ENCODE measurements at regions not wholly inside any gene's neighbourhood (a gene's known extent, or its start where the extent isn't known, plus 50 kb on each side); places are given as distances from the start of the nearest gene placed in this dataset.
A peak's percentile ranks its signal among the peaks of the same experiment; 100 is the strongest.

- 65% methylated on average over 6 of the region's 6 CpGs for WGBS
- H3K9me3 ChIP-seq (ENCODE audit: control insufficient read depth in 4 of 4, low read length in 3 of 4) = peaks cover 19 to 62% (median 59%) of the 10 kb centered on the region in 4 donors
These were observed 547.8 kb upstream of the IGFBP3 start for GRCh38 chr7:46468753-46469356.

More at GRCh38 chr7:46468753-46469356, 547.8 kb upstream of the IGFBP3 start:
- H3K36me3 ChIP-seq (ENCODE audit: control insufficient read depth in 4 of 4, insufficient read depth in 3 of 4, low read depth in 1 of 4, low read length in 3 of 4) = no peaks in the 10 kb centered on the region
- H3K27ac ChIP-seq (ENCODE audit: low read depth in 1 of 2, low read length in 2 of 2) = no peak overlapping the region
- no peaks in the 10 kb centered on the region for H3K4me1 ChIP-seq (ENCODE audit: control insufficient read depth in 4 of 4, insufficient read depth in 4 of 4, low read length in 3 of 4)
- H3K27me3 ChIP-seq (ENCODE audit: control insufficient read depth in 4 of 4, insufficient read depth in 4 of 4, low read length in 3 of 4) = no peaks in the 10 kb centered on the region
- no peak for DNase-seq (ENCODE audit: low spot score)
- no peak overlapping the region for H3K9ac ChIP-seq (ENCODE audit: low read depth in 1 of 2, low read length in 2 of 2)
- no peak for TF ChIP-seq REST (IDR thresholded peaks at IDR 0.05)
- no peak for TF ChIP-seq HNF4A (conservative IDR thresholded peaks at IDR 0.05)
- TF ChIP-seq CTCF (IDR thresholded peaks at IDR 0.05; ENCODE audit: low read depth, low read length, missing input control) = no peak
- no peak for TF ChIP-seq RAD21 (IDR thresholded peaks at IDR 0.05)
- TF ChIP-seq ZBTB33 (IDR thresholded peaks at IDR 0.05) = no peak
- peak overlapping the region in 1 of 3 donors; percentile 27 for H3K4me3 ChIP-seq (ENCODE audit: low read depth in 1 of 3, low read length in 3 of 3)

Data from liver (tissue), 8 donors.